ENCODE measurements at regions not wholly inside any gene's neighbourhood (a gene's known extent, or its start where the extent isn't known, plus 50 kb on each side); places are given as distances from the start of the nearest gene placed in this dataset.
"Not testable (repeated sequence)": the region's sequence is repeated elsewhere in the genome, so short reads cannot be mapped to it uniquely, and the experiment has no call there.

GRCh38 chr5:167852515-167852914, 438.9 kb upstream of the WWC1 start:
- Histone ChIP-seq H3K27ac (no peak overlapping the region), H3K4me3 (no peak overlapping the region), H3K27me3 (no peaks in the 10 kb centered on the region), H3K36me3 (no peaks in the 10 kb centered on the region), H3K9me3 (no peaks in the 10 kb centered on the region), H3K4me1 (peaks cover 0 to 22% (median 1%) of the 10 kb centered on the region in 4 donors)
- TF ChIP-seq CTCF (IDR thresholded peaks at IDR 0.05) = no peak
- intact Hi-C loops (cut with DNase I; ENCODE audit: low total_unique reads) = no loop called here
- no peak for DNase-seq

- no peaks in the 10 kb centered on the region for H3K36me3 ChIP-seq
- peak overlapping the region in 1 of 2 donors; percentile 14 for H3K27ac ChIP-seq
- no peaks in the 10 kb centered on the region for H3K9me3 ChIP-seq
- intact Hi-C loops (cut with DNase I; ENCODE audit: low total_unique reads) = no loop called here
- H3K4me3 ChIP-seq = no peak overlapping the region
- no peak for TF ChIP-seq CTCF (IDR thresholded peaks at IDR 0.05)
- no peak for DNase-seq
- no peaks in the 10 kb centered on the region for H3K27me3 ChIP-seq
- peaks cover 0 to 22% (median 1%) of the 10 kb centered on the region in 4 donors for H3K4me1 ChIP-seq
Observed at GRCh38 chr5:167853421-167853820, 438.0 kb upstream of the WWC1 start.

DNA sequence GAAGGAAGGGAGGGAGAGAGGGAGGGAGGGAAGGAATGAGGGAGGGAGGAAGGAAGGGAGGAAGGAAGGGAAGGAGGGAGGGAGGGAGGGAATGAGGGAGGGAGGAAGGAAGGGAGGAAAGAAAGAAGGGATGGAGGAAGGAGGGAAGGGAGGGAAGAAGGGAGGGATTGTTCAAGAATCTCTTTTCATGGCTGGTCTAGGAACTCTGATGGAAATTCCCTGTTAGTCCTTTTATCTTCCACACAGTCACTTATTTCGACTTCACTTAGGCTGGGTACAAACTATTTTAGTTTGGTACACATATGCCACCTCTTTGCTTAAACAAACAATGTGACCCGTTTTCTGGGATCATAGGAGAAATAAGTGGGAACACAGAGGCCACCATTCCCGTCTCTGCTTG, 435.6 kb upstream of the WWC1 start:
- TF ChIP-seq CTCF (IDR thresholded peaks at IDR 0.05) = no peak
- H3K4me1 ChIP-seq = peaks cover 0 to 22% (median 1%) of the 10 kb centered on the region in 4 donors

DNA sequence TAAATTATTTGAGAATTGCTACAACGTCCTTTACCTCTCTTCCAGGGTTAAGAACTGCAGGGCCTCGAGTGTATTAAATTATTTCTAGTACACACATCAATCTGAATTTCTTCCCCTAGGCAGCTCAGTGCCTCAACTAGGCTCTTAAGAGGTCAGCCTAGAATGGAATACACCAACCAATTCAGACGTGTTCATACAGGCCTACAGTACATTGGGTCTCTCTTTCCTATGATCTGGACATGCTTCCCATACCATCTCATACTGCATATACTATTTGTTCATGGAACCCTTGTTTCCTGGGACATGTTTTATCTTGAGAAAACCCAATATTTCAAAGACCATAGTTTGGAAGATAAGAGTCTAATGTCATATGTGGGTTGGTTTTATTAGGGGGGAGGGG, 434.1 kb upstream of the WWC1 start:
- Histone ChIP-seq H3K36me3 (no peaks in the 10 kb centered on the region), H3K27me3 (no peaks in the 10 kb centered on the region), H3K4me3 (no peak overlapping the region), H3K4me1 (peaks cover 0 to 22% (median 1%) of the 10 kb centered on the region in 4 donors), H3K27ac (no peak overlapping the region), H3K9me3 (no peaks in the 10 kb centered on the region)
- no peak for DNase-seq
- intact Hi-C loops (cut with DNase I; ENCODE audit: low total_unique reads) = no loop called here
- TF ChIP-seq CTCF (IDR thresholded peaks at IDR 0.05) = no peak

More for the DNA sequence above, 435.6 kb upstream of the WWC1 start:
- H3K27ac ChIP-seq = peak overlapping the region; percentile 3 to 37
- H3K27me3 ChIP-seq = no peaks in the 10 kb centered on the region
- no peak overlapping the region for H3K4me3 ChIP-seq
- intact Hi-C loops (cut with DNase I; ENCODE audit: low total_unique reads) = no loop called here
- H3K36me3 ChIP-seq = no peaks in the 10 kb centered on the region
- DNase-seq = no peak
- H3K9me3 ChIP-seq = no peaks in the 10 kb centered on the region

DNA sequence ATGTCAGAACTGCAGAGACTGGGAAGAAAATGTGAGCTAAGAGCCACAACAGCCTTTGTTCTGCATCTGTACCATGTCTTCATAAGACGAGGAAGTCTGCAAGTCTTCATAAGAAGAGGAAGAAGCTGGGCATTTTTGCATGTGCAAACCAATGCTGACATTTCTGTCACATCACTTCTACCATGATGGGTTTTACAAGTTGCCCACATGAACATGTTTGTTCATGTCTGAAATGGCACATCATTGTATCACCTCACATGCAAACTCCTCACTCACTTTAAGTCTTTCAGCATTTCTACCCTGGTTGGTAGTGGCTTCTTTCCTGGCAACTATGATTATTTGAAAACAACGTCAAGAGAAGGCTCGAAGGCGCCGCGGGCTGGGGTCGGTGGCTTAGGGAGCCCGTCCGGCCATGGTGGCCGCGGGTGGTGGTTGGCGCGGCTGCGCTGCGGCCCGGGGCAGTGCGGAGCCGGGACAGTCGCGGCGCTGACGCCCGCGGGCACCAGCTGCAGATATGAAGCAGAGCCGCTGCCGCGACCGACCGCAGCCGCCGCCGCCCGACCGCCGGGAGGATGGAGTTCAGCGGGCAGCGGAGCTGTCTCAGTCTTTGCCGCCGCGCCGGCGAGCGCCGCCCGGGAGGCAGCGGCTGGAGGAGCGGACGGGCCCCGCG, 433.1 kb upstream of the WWC1 start:
- H3K4me3 ChIP-seq; H3K27ac ChIP-seq; H3K9me3 ChIP-seq; intact Hi-C loops (cut with DNase I; ENCODE audit: low total_unique reads); DNase-seq; H3K27me3 ChIP-seq; H3K36me3 ChIP-seq: not testable (repeated sequence)
- peaks cover 0 to 21% (median 1%) of the 10 kb centered on the region in 4 donors for H3K4me1 ChIP-seq

GRCh38 chr5:167861129-167861927, 430.1 kb upstream of the WWC1 start:
- TF ChIP-seq CTCF (IDR thresholded peaks at IDR 0.05) = no peak
- Histone ChIP-seq H3K27ac (no peak overlapping the region), H3K36me3 (no peaks in the 10 kb centered on the region), H3K27me3 (no peaks in the 10 kb centered on the region), H3K9me3 (no peaks in the 10 kb centered on the region), H3K4me1 (peaks cover 0 to 4% (median 0%) of the 10 kb centered on the region in 4 donors), H3K4me3 (no peak overlapping the region)
- intact Hi-C loops (cut with DNase I; ENCODE audit: low total_unique reads) = no loop called here
- DNase-seq = no peak

Measured in tibial artery (tissue), 4 donors.